SW480 (cell line): ENCODE measurements at regions not wholly inside any gene's neighbourhood (a gene's known extent, or its start where the extent isn't known, plus 50 kb on each side); places are given as distances from the start of the nearest gene placed in this dataset.
A peak's percentile ranks its signal among the peaks of the same experiment; 100 is the strongest.

Experiments
- DNase-seq: peaks from one replicate; pipeline ENCODE4 v3.0.0-alpha.2; 2016; ENCODE audit warnings: low spot score

GRCh38 chr19:33898062-33898677 lies 101.5 kb downstream of the KCTD15 start:
- DNase-seq: no peak

GRCh38 chr19:33900817-33901216 lies 104.1 kb downstream of the KCTD15 start:
- no peak for DNase-seq

- no peak for DNase-seq
Measured at GRCh38 chr19:33902395-33902794, 105.7 kb downstream of the KCTD15 start.

- DNase-seq: peak; percentile 49
Measured at GRCh38 chr19:33902802-33903488, 106.3 kb downstream of the KCTD15 start.

GRCh38 chr19:33903489-33903850 lies 106.8 kb downstream of the KCTD15 start:
- DNase-seq: no peak

- DNase-seq: peak; percentile 70
Measured at GRCh38 chr19:33904681-33905080, 108.0 kb downstream of the KCTD15 start.

- no peak for DNase-seq
Measured at GRCh38 chr19:33905473-33905936, 108.8 kb downstream of the KCTD15 start.

GRCh38 chr19:33905937-33906577 lies 109.4 kb downstream of the KCTD15 start:
- DNase-seq: peak; percentile 67

- DNase-seq: peak; percentile 84
Measured at GRCh38 chr19:33906578-33907335, 110.1 kb downstream of the KCTD15 start.

GRCh38 chr19:33910922-33911321 lies 114.3 kb downstream of the KCTD15 start:
- no peak for DNase-seq

- no peak for DNase-seq
Measured at GRCh38 chr19:33914599-33914998, 117.9 kb downstream of the KCTD15 start.

- no peak for DNase-seq
Measured at GRCh38 chr19:33916792-33917191, 120.1 kb downstream of the KCTD15 start.

- DNase-seq: no peak
Measured at GRCh38 chr19:33919291-33919690, 122.6 kb downstream of the KCTD15 start.

GRCh38 chr19:33921165-33921564 lies 124.5 kb downstream of the KCTD15 start:
- no peak for DNase-seq

- no peak for DNase-seq
Measured at GRCh38 chr19:33926306-33926705, 129.6 kb downstream of the KCTD15 start.

- DNase-seq: no peak
Measured at GRCh38 chr19:33927789-33928457, 131.3 kb downstream of the KCTD15 start.

GRCh38 chr19:33928458-33928950 lies 131.8 kb downstream of the KCTD15 start:
- no peak for DNase-seq

GRCh38 chr19:33933931-33934330 lies 137.3 kb downstream of the KCTD15 start:
- DNase-seq: no peak

- no peak for DNase-seq
Measured at GRCh38 chr19:33938821-33939220, 142.2 kb downstream of the KCTD15 start.

GRCh38 chr19:33941133-33941532 lies 144.5 kb downstream of the KCTD15 start:
- DNase-seq: no peak

GRCh38 chr19:33946535-33947264 lies 150.0 kb downstream of the KCTD15 start:
- DNase-seq: no peak
